Stomach (tissue), 4 donors: ENCODE measurements at regions not wholly inside any gene's neighbourhood (a gene's known extent, or its start where the extent isn't known, plus 50 kb on each side); places are given as distances from the start of the nearest gene placed in this dataset.

ENCODE experiments used
- CTCF ChIP-seq, 7 experiments: fragments of 450-650 bp in 4 of 7; fragments of 200-600 bp in 3 of 7; sonication (generic) in 3 of 7; IDR thresholded peaks; one replicate each; pipeline ENCODE4 v1.5.1; 2016 to 2019; ENCODE audit warnings: antibody characterized with exemption in 7 of 7, control low read depth in 2 of 7, mild to moderate bottlenecking in 1 of 7
- POLR2A ChIP-seq, 4 donors: fragments of 450-650 bp; IDR thresholded peaks; one replicate each; pipeline ENCODE4 v1.6.1; 2016; ENCODE audit warnings: antibody characterized with exemption in 4 of 4, control low read depth in 2 of 4, mild to moderate bottlenecking in 1 of 4, moderate library complexity in 1 of 4

GRCh38 chrX:1904663-1905218, 289.9 kb downstream of the ASMT start:
- TF ChIP-seq POLR2A (IDR thresholded peaks at IDR 0.05) (no peak), CTCF (IDR thresholded peaks at IDR 0.05) (no peak)
